NCI-H2227 treated with DMSO at 0.1 percent for 48 hours (cell line): ENCODE measurements at regions not wholly inside any gene's neighbourhood (a gene's known extent, or its start where the extent isn't known, plus 50 kb on each side); places are given as distances from the start of the nearest gene placed in this dataset.
A peak's percentile ranks its signal among the peaks of the same experiment; 100 is the strongest.
"Not testable (repeated sequence)": the region's sequence is repeated elsewhere in the genome, so short reads cannot be mapped to it uniquely, and the experiment has no call there.

ENCODE experiments used
- DNase-seq: peaks from one replicate; lab custom pipeline; 2025; lab: John Stamatoyannopoulos, UW

DNA sequence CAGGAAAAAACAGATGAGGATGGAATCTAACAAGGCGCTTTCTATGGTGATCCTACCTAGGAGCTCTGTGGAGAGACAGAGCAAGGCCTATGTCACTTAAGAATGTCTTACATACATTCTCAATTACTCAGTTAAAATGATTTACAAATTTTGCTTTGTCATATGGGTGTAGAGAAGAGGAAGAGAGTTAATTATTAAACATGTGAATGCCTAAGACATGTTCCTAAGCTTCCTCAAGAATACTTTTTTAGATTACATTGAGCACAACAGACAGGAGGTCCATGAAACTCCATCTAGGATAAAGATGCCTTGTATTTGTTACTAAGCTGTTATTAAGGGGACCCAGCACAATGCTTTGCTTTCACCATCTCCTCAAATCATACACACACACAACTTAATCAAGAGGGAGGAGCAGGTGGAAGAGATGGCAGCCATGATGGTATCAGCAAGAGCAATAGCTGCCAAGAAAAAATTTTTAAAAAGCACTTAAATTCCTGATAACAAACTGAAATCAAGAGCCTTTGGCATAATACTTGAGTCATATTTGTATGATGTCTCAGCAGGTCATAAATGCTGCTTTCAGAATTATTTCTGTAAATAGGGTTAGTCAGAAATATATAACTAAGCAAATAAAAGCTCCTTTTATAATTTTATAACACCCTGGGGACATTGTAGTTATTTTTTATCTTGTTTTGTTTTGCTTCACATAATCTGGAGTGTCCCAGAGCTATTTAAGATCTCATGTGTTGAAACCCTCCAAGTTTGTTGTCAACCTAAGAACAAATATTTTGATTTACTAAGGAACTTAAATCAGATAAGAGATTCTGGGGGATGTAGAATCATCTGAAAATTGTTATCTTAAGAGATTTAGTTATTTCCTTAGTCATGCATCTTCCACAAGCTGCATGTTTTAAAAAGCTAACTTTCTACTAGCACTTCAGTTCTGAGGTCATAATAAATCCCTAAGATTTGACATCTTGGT, 70.0 kb upstream of the CD2AP start:
- no peak for DNase-seq

DNA sequence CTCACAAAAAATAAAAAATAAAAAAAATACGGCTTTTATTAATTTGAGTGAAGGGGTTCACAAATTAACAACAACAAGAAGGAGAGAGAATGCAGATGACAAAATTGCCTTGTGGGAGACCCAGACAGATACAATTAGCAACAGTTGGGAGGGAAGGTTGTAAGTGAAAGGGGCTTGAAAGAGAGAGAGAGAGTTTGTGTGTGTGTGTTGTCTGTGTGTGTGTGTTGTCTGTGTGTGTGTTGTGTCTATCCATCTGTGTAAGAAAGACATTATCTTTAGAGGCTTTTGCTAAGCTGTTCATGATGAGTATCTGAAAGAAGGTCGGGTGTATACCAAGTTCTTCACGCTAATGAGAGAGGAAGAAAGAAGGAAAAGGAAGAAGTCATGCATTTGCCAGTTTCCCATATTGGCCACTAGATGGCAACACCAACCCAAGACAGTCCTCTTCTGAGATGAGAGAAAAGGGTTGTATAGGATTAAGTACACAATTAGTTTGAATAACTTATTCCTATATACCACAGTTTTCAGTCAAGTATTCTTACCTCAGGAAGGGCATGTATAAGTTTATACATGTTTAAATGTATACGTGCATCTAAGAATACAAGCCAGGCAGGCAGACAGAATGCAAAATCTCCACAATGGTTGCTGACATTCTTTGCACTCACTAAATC, 63.7 kb upstream of the CD2AP start:
- peak; percentile 37 for DNase-seq

DNA sequence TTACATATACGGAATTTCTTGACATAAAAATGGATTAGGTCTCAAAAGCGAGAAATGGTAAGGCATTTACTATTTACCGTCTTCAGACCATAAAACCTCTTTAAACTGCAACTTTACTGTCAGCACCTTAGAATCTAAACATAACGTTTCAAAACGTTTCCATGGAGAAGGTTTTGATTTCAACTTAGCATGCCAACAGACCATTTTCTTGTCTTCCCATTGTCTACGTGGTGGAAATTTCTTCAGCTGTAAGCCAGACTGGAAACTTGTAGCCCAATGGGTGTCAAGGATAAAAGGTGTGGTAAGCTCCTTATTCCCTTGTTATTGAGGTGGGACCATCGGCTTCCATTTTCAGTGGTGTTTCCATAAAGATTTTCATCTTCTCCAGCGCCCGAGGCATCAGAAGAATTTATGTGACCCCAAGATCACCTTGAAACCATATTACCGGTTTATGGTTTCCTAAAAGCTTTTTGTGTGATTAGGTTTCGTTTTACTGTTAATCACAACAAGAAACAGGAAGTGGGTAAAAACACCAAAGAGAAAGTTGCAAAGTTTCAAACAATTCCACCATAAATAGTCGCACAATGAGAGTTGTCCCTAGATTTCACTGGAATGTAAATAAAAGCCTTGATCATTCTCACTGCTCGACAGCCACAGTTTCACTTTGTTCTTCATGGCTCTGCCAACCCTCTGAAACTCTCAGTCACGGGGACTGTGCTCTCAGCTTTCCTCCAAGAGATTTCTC, 63.0 kb upstream of the CD2AP start:
- DNase-seq: no peak

DNA sequence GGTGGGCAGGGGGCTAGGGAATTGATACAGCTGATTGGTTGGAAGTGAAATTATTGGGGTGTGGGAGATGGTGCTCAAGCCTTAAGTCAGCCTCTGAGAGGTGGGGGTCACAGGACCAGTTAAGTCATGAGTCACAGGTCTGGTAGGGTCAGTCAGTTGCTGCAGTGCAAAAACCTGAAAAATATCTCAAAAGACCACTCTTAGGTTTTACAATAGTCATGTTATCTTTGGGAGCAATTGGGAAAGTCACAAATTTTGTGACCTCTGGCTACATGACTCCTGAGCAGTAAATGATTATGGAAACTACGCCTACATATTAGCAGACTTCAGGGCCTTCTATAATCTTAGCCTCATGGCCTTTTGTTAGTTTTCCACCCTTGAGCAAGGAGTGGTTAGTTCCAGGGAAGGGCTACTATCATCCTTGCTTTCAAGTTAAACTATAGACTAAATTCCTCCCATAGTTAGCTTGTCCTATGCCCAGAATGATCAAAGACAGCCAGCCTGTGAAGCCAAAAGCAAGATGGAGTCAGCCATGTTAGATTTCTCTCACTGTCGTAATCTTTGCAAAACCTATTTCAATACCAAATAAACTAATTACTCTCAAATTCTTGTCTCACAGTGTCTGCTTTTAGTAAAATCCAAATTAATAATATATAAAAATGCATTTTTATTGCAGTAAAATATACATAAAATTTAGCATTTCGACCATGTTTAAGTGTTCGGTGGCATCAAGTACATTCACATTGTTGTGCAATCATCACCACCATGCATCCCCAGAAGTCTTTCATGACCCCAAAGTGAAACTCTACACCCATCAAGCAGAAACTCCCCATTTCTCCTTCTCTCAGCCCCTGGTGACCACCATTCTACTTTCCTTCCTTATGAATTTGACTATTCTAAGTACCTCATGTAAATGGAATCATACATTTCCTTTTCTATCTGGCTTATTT, 60.9 kb upstream of the CD2AP start:
- no peak for DNase-seq

DNA sequence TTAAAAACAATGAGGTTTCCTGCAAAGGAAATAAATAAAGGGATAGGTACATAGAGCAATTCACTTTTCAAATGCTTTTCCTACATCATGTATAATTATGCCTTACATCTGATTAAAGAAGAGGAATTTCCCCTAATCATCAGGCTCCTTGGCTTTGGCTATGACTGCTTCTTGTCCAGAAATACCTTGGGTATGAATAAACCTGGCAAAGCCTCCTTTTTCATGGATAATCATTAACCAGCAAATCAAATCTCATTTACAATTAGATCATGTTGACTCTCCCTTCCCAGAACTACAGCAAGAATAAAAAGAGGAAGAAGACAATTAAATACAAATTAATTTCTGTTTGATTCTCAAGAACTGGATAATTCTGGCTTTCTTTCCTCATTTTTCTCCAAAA, 58.0 kb upstream of the CD2AP start:
- no peak for DNase-seq

DNA sequence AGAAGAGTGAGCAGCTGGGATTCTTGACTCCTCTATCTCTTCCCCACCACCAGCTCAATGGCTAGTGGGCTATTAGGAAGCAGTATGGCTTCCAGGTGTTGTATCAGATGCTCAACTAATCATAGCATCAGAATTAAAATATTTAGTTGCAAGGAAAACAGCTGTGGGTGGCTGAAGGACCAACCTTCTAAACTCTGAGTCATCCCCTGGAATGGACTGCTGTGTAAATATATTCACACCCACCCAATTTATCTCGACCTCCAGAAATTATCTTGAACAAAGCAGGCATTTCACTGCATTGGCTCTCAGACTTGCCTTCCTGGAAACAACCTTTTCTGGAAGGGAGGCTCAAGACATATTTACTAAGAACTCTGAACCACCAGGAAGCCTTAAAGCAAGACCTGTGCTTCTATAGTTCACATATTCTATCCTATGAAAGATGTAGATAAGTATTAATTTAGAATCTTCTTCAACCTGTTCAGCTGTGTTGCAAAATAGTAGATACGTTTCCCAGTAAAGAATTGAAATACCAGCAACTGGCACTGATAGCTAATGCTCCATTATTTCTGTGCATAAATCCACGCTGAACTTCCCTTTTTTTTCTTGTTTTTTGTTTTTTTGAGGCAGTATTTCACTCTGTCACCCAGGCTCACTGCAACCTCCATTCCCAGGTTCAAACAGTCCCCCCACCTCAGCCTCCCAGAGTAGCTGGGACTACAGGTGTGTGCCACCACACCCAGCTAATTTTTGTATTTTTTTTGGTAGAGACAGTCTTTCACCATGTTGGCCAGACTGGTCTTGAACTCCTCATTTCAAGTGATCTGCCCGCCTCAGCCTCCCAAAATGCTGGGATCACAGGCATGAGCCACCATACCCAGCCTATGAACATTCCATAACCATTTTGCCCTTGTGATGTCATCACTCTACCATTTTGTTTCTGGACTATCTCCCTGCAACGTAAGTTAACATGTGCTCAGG, 56.9 kb upstream of the CD2AP start:
- DNase-seq: no peak

DNA sequence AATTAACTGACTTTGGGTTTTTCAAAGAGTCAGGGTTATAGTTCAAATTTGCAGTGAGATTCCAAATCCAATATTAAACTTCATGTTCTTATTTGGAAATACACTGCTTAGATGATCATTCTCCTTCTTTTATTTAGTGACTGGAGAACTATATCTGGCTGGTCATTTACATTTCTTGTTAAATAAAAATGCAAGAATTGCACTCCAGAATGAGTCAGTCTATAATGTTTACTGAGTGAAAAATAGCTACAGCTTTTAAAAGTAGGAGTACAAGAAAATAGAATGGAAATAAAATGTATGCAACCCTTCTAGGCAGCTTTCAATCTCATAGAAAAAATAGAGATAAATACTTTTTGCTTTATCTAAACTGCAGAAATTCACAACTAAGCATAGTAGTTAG, 54.5 kb upstream of the CD2AP start:
- no peak for DNase-seq

DNA sequence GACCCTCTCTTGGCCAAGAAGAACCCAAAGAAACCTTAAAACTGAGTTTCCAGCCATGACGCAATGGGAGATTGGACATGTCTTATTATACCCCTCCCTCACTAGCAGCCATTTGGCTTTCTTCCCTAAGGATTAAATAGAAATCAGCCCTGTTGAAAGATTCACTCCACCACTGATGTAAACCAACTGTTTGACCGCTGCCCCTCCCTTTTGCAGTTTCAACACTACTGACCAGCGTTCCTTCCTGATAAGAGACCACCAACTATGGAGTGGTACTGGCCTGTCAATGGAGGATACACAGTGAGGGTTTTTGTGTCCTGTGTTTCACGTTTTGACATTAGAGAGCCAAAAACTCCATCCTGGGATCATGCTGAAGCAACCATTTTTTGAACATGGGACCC, 53.2 kb upstream of the CD2AP start:
- no peak for DNase-seq

DNA sequence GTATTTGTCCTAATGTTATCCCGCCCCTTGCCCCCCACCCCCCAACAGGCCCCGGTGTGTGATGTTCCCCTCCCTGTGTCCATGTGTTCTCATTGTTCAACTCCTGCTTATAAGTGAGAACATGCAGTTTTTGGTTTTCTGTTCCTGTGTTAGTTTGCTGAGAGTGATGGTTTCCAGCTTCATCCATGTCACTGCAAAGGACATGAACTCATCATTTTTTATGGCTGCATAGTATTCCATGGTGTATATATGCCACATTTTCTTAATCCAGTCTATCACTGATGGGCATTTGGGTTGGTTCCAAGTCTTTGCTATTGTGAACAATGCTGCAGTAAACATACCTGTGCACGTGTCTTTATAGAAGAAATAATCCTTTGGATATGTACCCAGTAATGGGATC, 51.9 kb upstream of the CD2AP start:
- not testable (repeated sequence) for DNase-seq

DNA sequence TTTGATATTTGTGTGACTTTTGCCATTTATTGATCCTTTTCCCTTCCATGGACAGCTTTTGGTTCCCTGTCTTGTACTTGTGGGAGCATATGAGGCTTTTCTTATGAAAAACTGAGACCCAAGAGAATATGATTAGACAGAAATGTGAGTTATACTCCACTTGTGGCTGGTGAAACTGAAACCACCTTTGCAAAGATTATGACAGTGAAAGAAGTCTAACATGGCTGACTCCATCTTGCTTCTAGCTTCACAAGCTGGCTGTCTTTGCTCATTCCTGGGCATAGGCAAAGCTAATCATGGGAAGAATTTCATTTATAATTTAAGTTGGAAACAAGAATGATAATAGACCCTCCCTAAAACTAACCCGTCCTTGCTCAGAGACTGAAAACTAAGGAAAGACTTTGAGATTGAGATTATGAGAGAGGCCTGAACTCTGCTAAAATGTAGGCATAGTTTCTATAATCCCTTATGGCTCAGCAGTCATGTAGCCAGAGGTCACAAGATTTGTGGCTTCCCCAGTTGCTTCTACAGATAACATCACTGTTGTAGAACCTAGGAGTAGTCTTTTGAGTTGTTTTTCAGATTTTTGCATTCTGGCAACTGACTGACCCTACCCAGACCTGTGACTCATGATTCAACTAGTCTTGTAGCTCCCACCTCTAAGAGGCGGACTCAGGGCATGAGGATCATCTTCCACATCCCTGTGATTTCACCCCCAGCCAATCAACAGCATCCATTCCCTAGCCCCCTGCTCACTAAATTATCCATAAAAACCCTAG, 50.9 kb upstream of the CD2AP start:
- DNase-seq: no peak

DNA sequence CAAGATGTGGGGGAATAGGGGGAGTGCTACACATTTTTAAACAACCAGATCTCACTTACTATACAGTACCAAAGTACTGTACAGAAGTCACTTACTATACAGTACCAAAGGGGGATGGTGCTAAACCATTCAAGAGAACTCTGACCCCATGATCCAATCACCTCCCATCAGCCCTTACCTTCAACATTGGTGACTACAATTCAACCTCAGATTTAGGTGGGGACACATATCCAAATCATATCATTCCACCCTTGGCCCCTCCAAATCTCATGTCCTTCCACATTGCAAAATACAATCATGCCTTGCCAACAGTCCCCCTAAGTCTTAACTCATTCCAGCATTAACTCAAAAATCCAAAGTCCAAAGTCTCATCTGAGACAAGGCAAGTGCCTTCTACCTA, 49.9 kb upstream of the CD2AP start:
- no peak for DNase-seq
